ENCODE measurements at regions not wholly inside any gene's neighbourhood (a gene's known extent, or its start where the extent isn't known, plus 50 kb on each side); places are given as distances from the start of the nearest gene placed in this dataset.

DNA sequence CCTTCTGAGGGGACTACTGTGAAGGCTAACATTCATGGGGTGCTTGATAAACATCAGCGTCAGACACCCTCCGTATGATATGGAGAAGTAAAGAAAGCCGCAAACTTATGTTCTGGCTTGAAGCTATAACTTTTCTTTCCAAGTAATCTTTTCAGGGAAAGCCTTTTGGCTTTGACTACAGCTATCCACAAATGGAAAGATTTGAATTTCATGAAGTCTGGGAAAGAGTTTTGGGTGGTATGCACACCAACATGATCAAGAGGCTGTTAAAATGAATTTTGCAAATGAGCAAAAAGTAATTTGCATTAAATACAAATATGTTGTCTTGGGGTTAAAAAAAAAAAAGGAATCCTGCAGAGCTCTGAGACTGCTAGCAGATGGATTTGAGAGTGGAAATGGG, 114.8 kb upstream of the LIMCH1 start:
- TF ChIP-seq POLR2AphosphoS5 (IDR thresholded peaks at IDR 0.05; ENCODE audit: insufficient read depth in 1 of 2, low read depth in 1 of 2): no peak
- no peak for TF ChIP-seq POLR2A (IDR thresholded peaks at IDR 0.05)
- TF ChIP-seq, protein P1, sequence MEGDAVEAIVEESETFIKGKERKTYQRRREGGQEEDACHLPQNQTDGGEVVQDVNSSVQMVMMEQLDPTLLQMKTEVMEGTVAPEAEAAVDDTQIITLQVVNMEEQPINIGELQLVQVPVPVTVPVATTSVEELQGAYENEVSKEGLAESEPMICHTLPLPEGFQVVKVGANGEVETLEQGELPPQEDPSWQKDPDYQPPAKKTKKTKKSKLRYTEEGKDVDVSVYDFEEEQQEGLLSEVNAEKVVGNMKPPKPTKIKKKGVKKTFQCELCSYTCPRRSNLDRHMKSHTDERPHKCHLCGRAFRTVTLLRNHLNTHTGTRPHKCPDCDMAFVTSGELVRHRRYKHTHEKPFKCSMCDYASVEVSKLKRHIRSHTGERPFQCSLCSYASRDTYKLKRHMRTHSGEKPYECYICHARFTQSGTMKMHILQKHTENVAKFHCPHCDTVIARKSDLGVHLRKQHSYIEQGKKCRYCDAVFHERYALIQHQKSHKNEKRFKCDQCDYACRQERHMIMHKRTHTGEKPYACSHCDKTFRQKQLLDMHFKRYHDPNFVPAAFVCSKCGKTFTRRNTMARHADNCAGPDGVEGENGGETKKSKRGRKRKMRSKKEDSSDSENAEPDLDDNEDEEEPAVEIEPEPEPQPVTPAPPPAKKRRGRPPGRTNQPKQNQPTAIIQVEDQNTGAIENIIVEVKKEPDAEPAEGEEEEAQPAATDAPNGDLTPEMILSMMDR (IDR thresholded peaks at IDR 0.05): no peak

Data from vagina (tissue), 2 donors.